ENCODE measurements at regions not wholly inside any gene's neighbourhood (a gene's known extent, or its start where the extent isn't known, plus 50 kb on each side); places are given as distances from the start of the nearest gene placed in this dataset.

DNA sequence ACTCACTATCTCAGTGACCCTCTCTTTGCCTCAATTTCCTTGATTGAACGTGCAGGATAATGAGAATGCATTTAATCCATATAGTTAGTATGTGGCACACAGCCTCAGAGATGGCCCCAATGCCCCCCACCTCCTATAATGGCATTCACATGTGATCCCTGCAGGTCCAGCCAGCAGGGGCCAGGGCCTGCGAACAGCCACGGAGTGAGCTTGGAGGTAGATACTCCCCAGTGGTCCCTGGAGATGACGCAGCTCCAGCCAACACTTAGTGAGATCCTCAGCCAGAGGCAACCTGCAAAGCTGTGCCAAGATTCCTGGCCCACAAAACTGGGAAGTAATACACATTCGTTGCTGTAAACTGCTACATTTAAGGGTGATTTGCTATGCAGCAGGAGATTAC lies 184.9 kb upstream of the NSMCE3 start:
- Histone ChIP-seq H3K36me3 (ENCODE audit: control insufficient read depth in 2 of 2, insufficient read depth in 2 of 2, low read length in 2 of 2) (no peaks in the 10 kb centered on the region), H3K4me3 (ENCODE audit: low read length in 2 of 2) (no peak overlapping the region), H3K9ac (ENCODE audit: low read depth in 1 of 2, low read length in 2 of 2) (no peak overlapping the region), H3K27me3 (ENCODE audit: control insufficient read depth in 2 of 2, insufficient read depth in 2 of 2, low read length in 2 of 2) (no peaks in the 10 kb centered on the region), H3K27ac (ENCODE audit: low read depth in 2 of 2, low read length in 2 of 2) (no peak overlapping the region), H3K9me3 (ENCODE audit: control insufficient read depth in 2 of 2, low read length in 2 of 2) (no peaks in the 10 kb centered on the region), H3K4me1 (ENCODE audit: control insufficient read depth in 2 of 2, insufficient read depth in 2 of 2, low read length in 2 of 2) (no peaks in the 10 kb centered on the region)

DNA sequence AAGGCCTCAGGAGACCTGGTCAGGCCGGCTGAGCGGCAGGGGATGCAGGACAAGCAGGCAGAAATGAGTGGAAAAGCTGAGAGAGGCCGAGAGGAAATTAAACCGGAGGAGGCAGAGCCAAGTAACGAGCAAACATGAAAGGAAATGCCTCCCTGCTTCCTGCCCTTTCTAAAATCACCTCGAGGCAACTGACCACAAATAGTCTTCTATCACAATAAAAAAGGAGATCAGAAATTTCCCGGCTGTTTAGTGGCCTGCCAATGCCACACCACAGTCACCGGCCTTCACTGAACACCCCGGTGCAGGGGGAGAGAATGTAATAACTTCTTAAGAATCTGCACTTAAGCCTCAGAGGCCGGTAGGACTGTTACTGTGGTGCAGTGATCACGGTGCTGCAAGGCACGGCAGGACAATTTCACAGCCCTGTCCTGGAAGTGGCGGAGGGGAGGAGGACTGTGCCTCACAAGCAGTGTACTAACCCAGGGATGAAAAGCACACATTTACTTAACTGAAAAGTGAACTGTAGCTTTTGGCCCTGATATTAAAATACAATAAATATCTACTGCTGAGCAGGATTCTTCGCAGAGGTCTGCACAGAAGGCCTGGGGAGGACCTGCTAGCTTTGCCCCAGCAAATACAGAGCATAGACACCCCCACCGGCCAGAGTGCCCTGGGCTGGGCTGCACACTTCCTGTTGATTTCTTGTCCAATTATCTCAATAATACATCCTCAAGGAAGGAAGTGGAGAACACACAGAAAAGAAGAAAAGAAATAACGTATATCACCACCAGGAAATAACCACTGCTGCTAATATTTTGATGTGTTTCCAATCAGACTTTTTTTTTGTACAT lies 183.5 kb upstream of the NSMCE3 start:
- Histone ChIP-seq H3K4me1 (ENCODE audit: control insufficient read depth in 2 of 2, insufficient read depth in 2 of 2, low read length in 2 of 2) (no peaks in the 10 kb centered on the region), H3K9ac (ENCODE audit: low read depth in 1 of 2, low read length in 2 of 2) (no peak overlapping the region), H3K27ac (ENCODE audit: low read depth in 2 of 2, low read length in 2 of 2) (no peak overlapping the region), H3K9me3 (ENCODE audit: control insufficient read depth in 2 of 2, low read length in 2 of 2) (no peaks in the 10 kb centered on the region), H3K36me3 (ENCODE audit: control insufficient read depth in 2 of 2, insufficient read depth in 2 of 2, low read length in 2 of 2) (no peaks in the 10 kb centered on the region), H3K4me3 (ENCODE audit: low read length in 2 of 2) (no peak overlapping the region), H3K27me3 (ENCODE audit: control insufficient read depth in 2 of 2, insufficient read depth in 2 of 2, low read length in 2 of 2) (no peaks in the 10 kb centered on the region)

DNA sequence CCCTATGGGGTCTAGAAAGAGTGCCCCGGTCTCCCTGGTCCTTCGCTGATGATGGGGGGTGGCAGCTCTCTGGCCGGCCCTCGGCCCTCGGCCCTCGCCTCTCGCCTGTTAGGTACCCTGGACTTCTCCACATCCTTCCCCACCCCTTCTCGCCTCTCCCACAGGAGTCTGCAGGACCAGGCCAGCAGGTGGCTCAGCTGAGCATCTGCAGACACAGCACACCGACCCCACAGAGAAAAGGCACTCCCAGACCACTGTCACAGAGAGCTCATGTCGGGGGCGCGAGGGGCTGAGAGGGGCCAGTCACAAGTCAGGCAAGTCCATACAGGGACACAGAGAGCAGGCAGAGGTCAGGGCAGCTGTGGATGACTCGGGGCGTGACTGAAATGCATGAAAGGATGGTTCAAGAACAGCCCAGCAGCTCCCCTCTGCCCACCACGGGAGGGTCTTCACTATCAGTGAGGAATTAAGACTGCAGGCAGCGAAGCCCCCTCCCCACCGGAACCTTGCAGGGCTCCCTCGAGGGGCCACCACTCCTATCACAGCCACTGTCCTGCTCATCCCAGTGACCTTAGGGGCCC lies 181.7 kb upstream of the NSMCE3 start:
- Histone ChIP-seq H3K27me3 (ENCODE audit: control insufficient read depth in 2 of 2, insufficient read depth in 2 of 2, low read length in 2 of 2) (no peaks in the 10 kb centered on the region), H3K9me3 (ENCODE audit: control insufficient read depth in 2 of 2, low read length in 2 of 2) (no peaks in the 10 kb centered on the region), H3K4me1 (ENCODE audit: control insufficient read depth in 2 of 2, insufficient read depth in 2 of 2, low read length in 2 of 2) (no peaks in the 10 kb centered on the region), H3K36me3 (ENCODE audit: control insufficient read depth in 2 of 2, insufficient read depth in 2 of 2, low read length in 2 of 2) (no peaks in the 10 kb centered on the region), H3K9ac (ENCODE audit: low read depth in 1 of 2, low read length in 2 of 2) (no peak overlapping the region), H3K4me3 (ENCODE audit: low read length in 2 of 2) (no peak overlapping the region), H3K27ac (ENCODE audit: low read depth in 2 of 2, low read length in 2 of 2) (no peak overlapping the region)

DNA sequence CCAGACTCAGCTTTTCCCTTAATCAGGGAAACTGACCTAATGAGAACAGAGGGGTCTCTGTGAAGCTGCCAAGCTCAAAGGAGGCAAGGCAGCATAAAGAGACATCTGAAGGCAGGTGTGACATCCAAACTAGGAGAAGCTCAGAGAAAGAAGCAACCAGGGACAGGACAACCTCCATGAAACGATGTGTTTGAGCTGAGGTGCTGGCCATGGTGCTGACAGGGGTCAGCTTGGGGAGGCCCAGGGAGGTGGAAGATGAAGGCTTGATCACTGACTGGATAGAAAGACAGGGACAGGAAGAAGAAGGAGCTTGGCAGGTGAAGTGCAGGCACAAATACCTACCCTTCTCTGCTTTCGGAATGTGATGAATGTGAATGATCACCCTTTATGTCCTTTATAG lies 179.5 kb upstream of the NSMCE3 start:
- Histone ChIP-seq H3K27ac (ENCODE audit: low read depth in 2 of 2, low read length in 2 of 2) (no peak overlapping the region), H3K9me3 (ENCODE audit: control insufficient read depth in 2 of 2, low read length in 2 of 2) (no peaks in the 10 kb centered on the region), H3K9ac (ENCODE audit: low read depth in 1 of 2, low read length in 2 of 2) (no peak overlapping the region), H3K4me3 (ENCODE audit: low read length in 2 of 2) (no peak overlapping the region), H3K4me1 (ENCODE audit: control insufficient read depth in 2 of 2, insufficient read depth in 2 of 2, low read length in 2 of 2) (no peaks in the 10 kb centered on the region), H3K27me3 (ENCODE audit: control insufficient read depth in 2 of 2, insufficient read depth in 2 of 2, low read length in 2 of 2) (no peaks in the 10 kb centered on the region), H3K36me3 (ENCODE audit: control insufficient read depth in 2 of 2, insufficient read depth in 2 of 2, low read length in 2 of 2) (no peaks in the 10 kb centered on the region)

DNA sequence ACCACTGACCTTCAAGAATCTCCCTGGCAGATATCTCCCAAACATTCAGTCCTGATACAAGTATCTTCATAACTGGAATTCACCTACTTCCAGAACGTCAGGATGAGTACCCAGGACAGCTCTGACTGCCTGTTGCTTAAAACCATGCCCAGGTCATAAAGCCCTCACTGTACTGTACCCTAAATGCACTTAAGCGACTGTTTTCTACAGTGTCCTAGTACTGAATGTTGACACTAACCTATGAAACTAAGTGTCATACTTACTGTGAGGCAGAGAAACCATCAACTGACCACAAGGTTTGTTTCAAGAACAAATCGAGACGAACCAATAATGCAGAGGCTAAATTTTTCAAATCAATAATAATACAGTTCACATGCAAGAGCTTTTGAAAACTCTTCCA lies 178.7 kb upstream of the NSMCE3 start:
- Histone ChIP-seq H3K27ac (ENCODE audit: low read depth in 2 of 2, low read length in 2 of 2) (no peak overlapping the region), H3K36me3 (ENCODE audit: control insufficient read depth in 2 of 2, insufficient read depth in 2 of 2, low read length in 2 of 2) (no peaks in the 10 kb centered on the region), H3K9me3 (ENCODE audit: control insufficient read depth in 2 of 2, low read length in 2 of 2) (no peaks in the 10 kb centered on the region), H3K9ac (ENCODE audit: low read depth in 1 of 2, low read length in 2 of 2) (no peak overlapping the region), H3K27me3 (ENCODE audit: control insufficient read depth in 2 of 2, insufficient read depth in 2 of 2, low read length in 2 of 2) (no peaks in the 10 kb centered on the region), H3K4me1 (ENCODE audit: control insufficient read depth in 2 of 2, insufficient read depth in 2 of 2, low read length in 2 of 2) (no peaks in the 10 kb centered on the region), H3K4me3 (ENCODE audit: low read length in 2 of 2) (no peak overlapping the region)

DNA sequence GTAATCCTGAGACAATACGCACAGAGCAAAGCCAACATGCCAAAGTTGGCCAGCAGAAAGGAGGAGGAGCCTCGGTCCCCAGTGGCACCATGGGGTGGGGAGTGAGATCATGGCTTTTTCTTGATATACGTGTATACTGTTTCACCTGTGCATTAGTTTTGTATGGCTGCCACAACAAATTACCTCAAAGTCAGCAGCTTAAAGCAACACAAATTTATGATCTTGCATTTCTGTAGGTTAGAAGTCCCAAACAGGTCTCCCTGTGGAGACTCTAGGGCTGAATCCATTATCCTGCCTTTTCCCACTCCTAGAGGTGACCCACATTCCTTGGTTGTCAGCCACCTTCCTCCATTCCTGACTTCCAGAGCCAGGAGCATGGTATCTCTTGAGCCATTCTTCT lies 176.9 kb upstream of the NSMCE3 start:
- no peak overlapping the region for H3K27ac ChIP-seq (ENCODE audit: low read depth in 2 of 2, low read length in 2 of 2)
- H3K4me1 ChIP-seq (ENCODE audit: control insufficient read depth in 2 of 2, insufficient read depth in 2 of 2, low read length in 2 of 2), result no peaks in the 10 kb centered on the region
- H3K36me3 ChIP-seq (ENCODE audit: control insufficient read depth in 2 of 2, insufficient read depth in 2 of 2, low read length in 2 of 2), result no peaks in the 10 kb centered on the region
- H3K27me3 ChIP-seq (ENCODE audit: control insufficient read depth in 2 of 2, insufficient read depth in 2 of 2, low read length in 2 of 2), result no peaks in the 10 kb centered on the region
- no peaks in the 10 kb centered on the region for H3K9me3 ChIP-seq (ENCODE audit: control insufficient read depth in 2 of 2, low read length in 2 of 2)
- H3K4me3 ChIP-seq (ENCODE audit: low read length in 2 of 2), result no peak overlapping the region
- H3K9ac ChIP-seq (ENCODE audit: low read depth in 1 of 2, low read length in 2 of 2), result no peak overlapping the region

DNA sequence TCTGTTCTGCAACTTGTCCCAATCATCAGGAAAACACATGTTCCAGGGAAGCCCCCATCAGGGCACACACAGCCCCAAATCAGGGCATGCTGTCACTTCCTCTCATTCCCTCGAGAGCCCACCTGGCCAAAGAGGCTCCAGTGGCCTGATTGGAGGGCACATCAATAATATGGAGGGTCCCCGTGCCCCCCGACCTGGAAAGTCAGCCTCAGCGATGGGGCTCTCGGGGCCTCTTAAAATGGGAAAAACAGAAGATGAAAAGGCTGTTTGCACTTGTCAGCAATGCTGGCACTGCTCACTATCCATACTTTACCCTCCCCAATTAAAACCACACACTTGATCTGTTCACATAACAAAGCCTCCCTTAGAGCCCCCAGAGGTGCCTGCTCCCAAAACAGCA lies 172.9 kb upstream of the NSMCE3 start:
- H3K4me1 ChIP-seq (ENCODE audit: control insufficient read depth in 2 of 2, insufficient read depth in 2 of 2, low read length in 2 of 2), result peaks cover 0 to 8% of the 10 kb centered on the region in 2 donors
- H3K36me3 ChIP-seq (ENCODE audit: control insufficient read depth in 2 of 2, insufficient read depth in 2 of 2, low read length in 2 of 2), result no peaks in the 10 kb centered on the region
- H3K27me3 ChIP-seq (ENCODE audit: control insufficient read depth in 2 of 2, insufficient read depth in 2 of 2, low read length in 2 of 2), result no peaks in the 10 kb centered on the region
- H3K4me3 ChIP-seq (ENCODE audit: low read length in 2 of 2), result no peak overlapping the region
- no peak overlapping the region for H3K27ac ChIP-seq (ENCODE audit: low read depth in 2 of 2, low read length in 2 of 2)
- H3K9ac ChIP-seq (ENCODE audit: low read depth in 1 of 2, low read length in 2 of 2), result no peak overlapping the region
- H3K9me3 ChIP-seq (ENCODE audit: control insufficient read depth in 2 of 2, low read length in 2 of 2), result no peaks in the 10 kb centered on the region

DNA sequence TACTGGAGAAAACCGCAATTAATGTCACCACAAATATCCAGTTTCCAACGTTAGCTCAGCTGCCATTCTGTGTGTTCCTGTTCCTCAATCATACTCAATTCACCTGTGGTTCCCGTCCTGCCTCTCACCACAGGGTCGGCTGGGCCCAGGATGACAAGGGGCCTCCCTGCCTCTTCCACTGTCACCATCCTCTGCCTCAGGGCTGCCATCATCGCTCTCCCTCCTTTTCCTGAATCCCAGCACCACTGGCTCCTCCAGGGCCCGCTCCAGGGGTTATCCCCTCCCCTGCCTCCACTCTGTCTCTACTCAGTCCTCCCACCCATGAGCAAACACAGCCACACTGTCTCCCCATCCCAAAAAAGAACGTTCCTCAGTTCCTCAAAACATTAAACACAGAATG lies 170.9 kb upstream of the NSMCE3 start:
- Histone ChIP-seq H3K9ac (ENCODE audit: low read depth in 1 of 2, low read length in 2 of 2) (no peak overlapping the region), H3K4me3 (ENCODE audit: low read length in 2 of 2) (no peak overlapping the region), H3K27ac (ENCODE audit: low read depth in 2 of 2, low read length in 2 of 2) (no peak overlapping the region), H3K36me3 (ENCODE audit: control insufficient read depth in 2 of 2, insufficient read depth in 2 of 2, low read length in 2 of 2) (no peaks in the 10 kb centered on the region), H3K9me3 (ENCODE audit: control insufficient read depth in 2 of 2, low read length in 2 of 2) (no peaks in the 10 kb centered on the region), H3K4me1 (ENCODE audit: control insufficient read depth in 2 of 2, insufficient read depth in 2 of 2, low read length in 2 of 2) (peaks cover 0 to 8% of the 10 kb centered on the region in 2 donors), H3K27me3 (ENCODE audit: control insufficient read depth in 2 of 2, insufficient read depth in 2 of 2, low read length in 2 of 2) (no peaks in the 10 kb centered on the region)

DNA sequence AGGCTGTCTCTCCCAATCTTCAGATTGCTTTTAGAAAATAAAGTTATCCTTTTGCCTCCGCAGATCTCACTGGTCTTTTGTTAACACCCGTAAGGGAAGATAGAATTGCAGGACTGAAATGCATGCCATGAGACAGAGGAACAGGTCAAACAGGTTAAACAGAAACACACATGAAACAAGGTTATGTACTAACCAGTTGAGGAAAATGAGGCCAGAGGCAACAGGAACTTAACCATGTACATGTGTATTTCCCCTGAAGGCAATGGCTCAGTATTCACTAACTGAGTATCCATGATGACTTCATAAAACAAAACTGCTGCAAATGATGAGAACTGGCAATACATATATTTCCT lies 169.1 kb upstream of the NSMCE3 start:
- H3K27ac ChIP-seq (ENCODE audit: low read depth in 2 of 2, low read length in 2 of 2), result no peak overlapping the region
- no peaks in the 10 kb centered on the region for H3K36me3 ChIP-seq (ENCODE audit: control insufficient read depth in 2 of 2, insufficient read depth in 2 of 2, low read length in 2 of 2)
- H3K4me1 ChIP-seq (ENCODE audit: control insufficient read depth in 2 of 2, insufficient read depth in 2 of 2, low read length in 2 of 2), result peaks cover 0 to 8% of the 10 kb centered on the region in 2 donors
- no peak overlapping the region for H3K9ac ChIP-seq (ENCODE audit: low read depth in 1 of 2, low read length in 2 of 2)
- H3K9me3 ChIP-seq (ENCODE audit: control insufficient read depth in 2 of 2, low read length in 2 of 2), result no peaks in the 10 kb centered on the region
- H3K4me3 ChIP-seq (ENCODE audit: low read length in 2 of 2), result no peak overlapping the region
- H3K27me3 ChIP-seq (ENCODE audit: control insufficient read depth in 2 of 2, insufficient read depth in 2 of 2, low read length in 2 of 2), result no peaks in the 10 kb centered on the region

DNA sequence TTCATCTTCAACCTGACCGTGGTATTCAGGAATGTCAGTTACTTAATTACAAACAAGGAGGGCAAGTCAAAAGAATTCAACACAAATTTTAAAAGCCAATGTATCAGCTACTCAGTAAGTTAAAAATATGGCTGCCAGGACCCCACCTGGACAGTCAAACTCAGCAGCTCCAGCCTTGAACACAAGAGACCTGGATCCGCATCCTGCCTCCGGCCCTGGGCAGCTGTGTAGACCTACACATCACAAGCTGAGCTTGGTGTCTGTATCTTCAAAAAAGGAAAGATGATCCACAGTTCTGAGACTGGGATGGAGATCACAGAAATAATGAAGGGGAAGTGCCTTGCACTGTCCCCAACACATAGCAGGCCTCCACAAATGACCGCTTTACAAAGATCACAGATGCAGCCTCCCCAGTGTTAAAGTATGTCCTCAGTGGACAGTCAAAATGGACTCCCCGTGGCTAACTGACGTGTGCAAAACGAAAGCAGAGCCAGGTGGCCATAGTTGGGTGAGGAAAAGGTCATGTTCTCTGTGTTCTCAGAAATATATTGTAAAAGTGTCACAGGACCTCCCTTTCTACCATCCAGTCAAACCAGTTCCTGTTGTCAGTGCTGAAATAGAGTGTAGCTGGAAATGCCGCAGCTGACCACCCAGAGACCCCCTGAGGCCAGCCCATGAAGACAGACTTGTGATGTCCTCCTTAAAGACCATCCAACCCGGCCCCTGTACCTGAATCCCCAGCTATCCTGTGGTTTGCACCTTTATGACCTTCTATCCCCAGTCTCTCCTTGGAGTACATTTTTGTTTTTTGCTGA lies 168.5 kb upstream of the NSMCE3 start:
- Histone ChIP-seq H3K27me3 (ENCODE audit: control insufficient read depth in 2 of 2, insufficient read depth in 2 of 2, low read length in 2 of 2) (no peaks in the 10 kb centered on the region), H3K27ac (ENCODE audit: low read depth in 2 of 2, low read length in 2 of 2) (no peak overlapping the region), H3K4me1 (ENCODE audit: control insufficient read depth in 2 of 2, insufficient read depth in 2 of 2, low read length in 2 of 2) (peaks cover 0 to 8% of the 10 kb centered on the region in 2 donors), H3K9ac (ENCODE audit: low read depth in 1 of 2, low read length in 2 of 2) (no peak overlapping the region), H3K9me3 (ENCODE audit: control insufficient read depth in 2 of 2, low read length in 2 of 2) (no peaks in the 10 kb centered on the region), H3K36me3 (ENCODE audit: control insufficient read depth in 2 of 2, insufficient read depth in 2 of 2, low read length in 2 of 2) (no peaks in the 10 kb centered on the region), H3K4me3 (ENCODE audit: low read length in 2 of 2) (no peak overlapping the region)

All from mucosa of rectum (tissue), 2 donors.